ENCODE measurements at regions not wholly inside any gene's neighbourhood (a gene's known extent, or its start where the extent isn't known, plus 50 kb on each side); places are given as distances from the start of the nearest gene placed in this dataset.

- H3K4me1 ChIP-seq (ENCODE audit: control insufficient read depth, insufficient read depth, low read length) = no peaks in the 10 kb centered on the region
- POLR2A ChIA-PET = interaction anchor here (0.6 kb wide), 1 partner anchor 1446 kb away, joined by 3 read pairs; no protein-coding TSS in a partner anchor
- H3K36me3 ChIP-seq (ENCODE audit: control insufficient read depth in 2 of 2, insufficient read depth in 1 of 2, low read length in 2 of 2) = no peaks in the 10 kb centered on the region
- H3K27ac ChIP-seq (ENCODE audit: extremely low read depth, low read depth, low read length) = no peak overlapping the region
- CTCF ChIA-PET = no interaction called here
- no peak overlapping the region for H3K4me3 ChIP-seq (ENCODE audit: low read depth, low read length)
- TF ChIP-seq, protein P1, sequence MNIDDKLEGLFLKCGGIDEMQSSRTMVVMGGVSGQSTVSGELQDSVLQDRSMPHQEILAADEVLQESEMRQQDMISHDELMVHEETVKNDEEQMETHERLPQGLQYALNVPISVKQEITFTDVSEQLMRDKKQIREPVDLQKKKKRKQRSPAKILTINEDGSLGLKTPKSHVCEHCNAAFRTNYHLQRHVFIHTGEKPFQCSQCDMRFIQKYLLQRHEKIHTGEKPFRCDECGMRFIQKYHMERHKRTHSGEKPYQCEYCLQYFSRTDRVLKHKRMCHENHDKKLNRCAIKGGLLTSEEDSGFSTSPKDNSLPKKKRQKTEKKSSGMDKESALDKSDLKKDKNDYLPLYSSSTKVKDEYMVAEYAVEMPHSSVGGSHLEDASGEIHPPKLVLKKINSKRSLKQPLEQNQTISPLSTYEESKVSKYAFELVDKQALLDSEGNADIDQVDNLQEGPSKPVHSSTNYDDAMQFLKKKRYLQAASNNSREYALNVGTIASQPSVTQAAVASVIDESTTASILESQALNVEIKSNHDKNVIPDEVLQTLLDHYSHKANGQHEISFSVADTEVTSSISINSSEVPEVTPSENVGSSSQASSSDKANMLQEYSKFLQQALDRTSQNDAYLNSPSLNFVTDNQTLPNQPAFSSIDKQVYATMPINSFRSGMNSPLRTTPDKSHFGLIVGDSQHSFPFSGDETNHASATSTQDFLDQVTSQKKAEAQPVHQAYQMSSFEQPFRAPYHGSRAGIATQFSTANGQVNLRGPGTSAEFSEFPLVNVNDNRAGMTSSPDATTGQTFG (tag by site-specific recombination; IDR thresholded peaks at IDR 0.05; ENCODE audit: borderline replicate concordance) = no peak
- TF ChIP-seq ZNF324 (tag by site-specific recombination; IDR thresholded peaks at IDR 0.05) = no peak
- H3K9me3 ChIP-seq (ENCODE audit: control insufficient read depth, insufficient read depth, low read depth, low read length) = no peaks in the 10 kb centered on the region
Measured at GRCh38 chr13:70235565-70235964, 127.3 kb upstream of the KLHL1 start.

GRCh38 chr13:70223911-70224310, 115.7 kb upstream of the KLHL1 start:
- Histone ChIP-seq H3K36me3 (ENCODE audit: control insufficient read depth in 2 of 2, insufficient read depth in 1 of 2, low read length in 2 of 2) (no peaks in the 10 kb centered on the region), H3K9me3 (ENCODE audit: control insufficient read depth, insufficient read depth, low read depth, low read length) (no peaks in the 10 kb centered on the region), H3K4me1 (ENCODE audit: control insufficient read depth, insufficient read depth, low read length) (no peaks in the 10 kb centered on the region), H3K4me3 (ENCODE audit: low read depth, low read length) (no peak overlapping the region), H3K27ac (ENCODE audit: extremely low read depth, low read depth, low read length) (no peak overlapping the region)
- CTCF ChIA-PET = no interaction called here
- POLR2A ChIA-PET = no interaction called here
- no peak for TF ChIP-seq ZNF510 (tag by site-specific recombination; IDR thresholded peaks at IDR 0.05; ENCODE audit: insufficient replicate concordance)
- no peak for TF ChIP-seq ZNF184 (tag by site-specific recombination; IDR thresholded peaks at IDR 0.05)
- no peak for TF ChIP-seq ZNF274 (IDR thresholded peaks at IDR 0.05; ENCODE audit: low read length)
- no peak for TF ChIP-seq ZNF274 (tag by site-specific recombination; IDR thresholded peaks at IDR 0.05; ENCODE audit: borderline replicate concordance)
- TF ChIP-seq ZNF660 (tag by site-specific recombination; IDR thresholded peaks at IDR 0.05) = no peak
- no peak for TF ChIP-seq ZNF416 (tag by site-specific recombination; IDR thresholded peaks at IDR 0.05)
- no peak for TF ChIP-seq ZNF645 (tag by site-specific recombination; IDR thresholded peaks at IDR 0.05)
- TF ChIP-seq ZNF549 (tag by site-specific recombination; IDR thresholded peaks at IDR 0.05) = no peak
- TF ChIP-seq ZNF23 (tag by site-specific recombination; IDR thresholded peaks at IDR 0.05; ENCODE audit: borderline replicate concordance) = no peak
- no peak for TF ChIP-seq ZNF350 (tag by site-specific recombination; IDR thresholded peaks at IDR 0.05)
- no peak for TF ChIP-seq ZNF214 (tag by site-specific recombination; IDR thresholded peaks at IDR 0.05; ENCODE audit: borderline replicate concordance)
- no peak for TF ChIP-seq ZFHX2 (tag by site-specific recombination; conservative IDR thresholded peaks at IDR 0.05)
- no peak for TF ChIP-seq ZNF221 (tag by site-specific recombination; IDR thresholded peaks at IDR 0.05; ENCODE audit: borderline replicate concordance)
- no peak for TF ChIP-seq ZNF777 (tag by site-specific recombination; IDR thresholded peaks at IDR 0.05; ENCODE audit: borderline replicate concordance)

GRCh38 chr13:70222926-70223325, 114.7 kb upstream of the KLHL1 start:
- Histone ChIP-seq H3K4me3 (ENCODE audit: low read depth, low read length) (no peak overlapping the region), H3K4me1 (ENCODE audit: control insufficient read depth, insufficient read depth, low read length) (no peaks in the 10 kb centered on the region), H3K36me3 (ENCODE audit: control insufficient read depth in 2 of 2, insufficient read depth in 1 of 2, low read length in 2 of 2) (no peaks in the 10 kb centered on the region), H3K27ac (ENCODE audit: extremely low read depth, low read depth, low read length) (no peak overlapping the region), H3K9me3 (ENCODE audit: control insufficient read depth, insufficient read depth, low read depth, low read length) (no peaks in the 10 kb centered on the region)
- ChIA-PET CTCF (no interaction called here), POLR2A (no interaction called here)
- no peak for TF ChIP-seq ZNF274 (IDR thresholded peaks at IDR 0.05; ENCODE audit: low read length)
- TF ChIP-seq ZNF274 (tag by site-specific recombination; IDR thresholded peaks at IDR 0.05; ENCODE audit: borderline replicate concordance) = no peak

Data from HEK293 (cell line).